ENCODE measurements at regions not wholly inside any gene's neighbourhood (a gene's known extent, or its start where the extent isn't known, plus 50 kb on each side); places are given as distances from the start of the nearest gene placed in this dataset.

GRCh38 chr9:80619356-80619755, 1047.6 kb downstream of the TLE4 start:
- no peak for DNase-seq
- POLR2A ChIA-PET (ENCODE audit: unreplicated experiment) = no interaction called here
- Histone ChIP-seq H2AFZ (no peak overlapping the region), H3K79me2 (ENCODE audit: low read depth) (no peaks in the 10 kb centered on the region), H4K20me1 (ENCODE audit: insufficient read depth) (no peaks in the 10 kb centered on the region), H3F3A (ENCODE audit: insufficient read depth, low read depth) (no peaks in the 10 kb centered on the region), H3K4me2 (no peak overlapping the region), H3K9me2 (ENCODE audit: insufficient read depth) (no peaks in the 10 kb centered on the region), H3K27ac (no peak overlapping the region), H3K27me3 (ENCODE audit: insufficient read depth, low read depth) (no peaks in the 10 kb centered on the region), H3K4me1 (replicated peaks; ENCODE audit: insufficient read depth) (no peaks in the 10 kb centered on the region), H3K36me3 (ENCODE audit: low read depth) (no peaks in the 10 kb centered on the region), H3K9me3 (ENCODE audit: insufficient read depth, low read depth) (no peaks in the 10 kb centered on the region), H3K4me3 (no peak overlapping the region)
- intact Hi-C loops (cut with micrococcal nuclease; ENCODE audit: unreplicated experiment) = no loop called here
- TF ChIP-seq EZH2 (IDR thresholded peaks at IDR 0.05; ENCODE audit: low read depth) (no peak), CTCF (conservative IDR thresholded peaks at IDR 0.05) (no peak)
- BruUV-seq (replicated peaks) = no TSS peak
- CTCF ChIA-PET = no interaction called here

- TF ChIP-seq CTCF (conservative IDR thresholded peaks at IDR 0.05) = no peak
These were observed 1044.2 kb downstream of the TLE4 start for GRCh38 chr9:80615964-80616363.

GRCh38 chr9:80605793-80606192, 1034.0 kb downstream of the TLE4 start:
- BruUV-seq (replicated peaks) = no TSS peak
- H4K20me1 ChIP-seq (ENCODE audit: insufficient read depth) = no peaks in the 10 kb centered on the region
- H3K4me1 ChIP-seq (replicated peaks; ENCODE audit: insufficient read depth) = no peaks in the 10 kb centered on the region
- H2AFZ ChIP-seq = no peak overlapping the region
- no peaks in the 10 kb centered on the region for H3F3A ChIP-seq (ENCODE audit: insufficient read depth, low read depth)
- no peaks in the 10 kb centered on the region for H3K27me3 ChIP-seq (ENCODE audit: insufficient read depth, low read depth)
- no peaks in the 10 kb centered on the region for H3K9me2 ChIP-seq (ENCODE audit: insufficient read depth)
- TF ChIP-seq EZH2 (IDR thresholded peaks at IDR 0.05; ENCODE audit: low read depth) = no peak
- no peak for TF ChIP-seq CTCF (conservative IDR thresholded peaks at IDR 0.05)
- DNase-seq = no peak
- CTCF ChIA-PET = no interaction called here
- no peaks in the 10 kb centered on the region for H3K36me3 ChIP-seq (ENCODE audit: low read depth)
- H3K9me3 ChIP-seq (ENCODE audit: insufficient read depth, low read depth) = no peaks in the 10 kb centered on the region
- no peak overlapping the region for H3K27ac ChIP-seq
- POLR2A ChIA-PET (ENCODE audit: unreplicated experiment) = no interaction called here
- no peak overlapping the region for H3K4me3 ChIP-seq
- H3K4me2 ChIP-seq = no peak overlapping the region
- intact Hi-C loops (cut with micrococcal nuclease; ENCODE audit: unreplicated experiment) = loop anchor here (5.0 to 10.0 kb wide), 2 partner anchors 692 to 1079 kb away; partner anchors contain the start of gene TLE1
- H3K79me2 ChIP-seq (ENCODE audit: low read depth) = no peaks in the 10 kb centered on the region

More at GRCh38 chr9:80615964-80616363, 1044.2 kb downstream of the TLE4 start:
- Histone ChIP-seq H3K9me3 (ENCODE audit: insufficient read depth, low read depth) (no peaks in the 10 kb centered on the region), H2AFZ (no peak overlapping the region), H3K36me3 (ENCODE audit: low read depth) (no peaks in the 10 kb centered on the region), H3K4me1 (replicated peaks; ENCODE audit: insufficient read depth) (no peaks in the 10 kb centered on the region), H3K79me2 (ENCODE audit: low read depth) (no peaks in the 10 kb centered on the region), H3K9me2 (ENCODE audit: insufficient read depth) (no peaks in the 10 kb centered on the region), H3K27me3 (ENCODE audit: insufficient read depth, low read depth) (no peaks in the 10 kb centered on the region), H3K4me2 (no peak overlapping the region), H3F3A (ENCODE audit: insufficient read depth, low read depth) (no peaks in the 10 kb centered on the region), H4K20me1 (ENCODE audit: insufficient read depth) (no peaks in the 10 kb centered on the region), H3K27ac (no peak overlapping the region), H3K4me3 (no peak overlapping the region)
- DNase-seq = no peak
- BruUV-seq (replicated peaks) = no TSS peak
- POLR2A ChIA-PET (ENCODE audit: unreplicated experiment) = no interaction called here
- CTCF ChIA-PET = no interaction called here
- intact Hi-C loops (cut with micrococcal nuclease; ENCODE audit: unreplicated experiment) = no loop called here
